GM12874 (cell line): ENCODE measurements at regions not wholly inside any gene's neighbourhood (a gene's known extent, or its start where the extent isn't known, plus 50 kb on each side); places are given as distances from the start of the nearest gene placed in this dataset.

Source experiments
- TF ChIP-seq, protein P1 (sequence below): IDR thresholded peaks from 2 replicates; pipeline ENCODE4 v1.5.1; 2011; ENCODE audit warnings: low read depth, mild to moderate bottlenecking, control low read depth, low read length, moderate library complexity; ENCODE audit not compliant: insufficient read depth

GRCh38 chr6:76221525-76221924 is 149.1 kb upstream of the IMPG1 start:
- TF ChIP-seq, protein P1, sequence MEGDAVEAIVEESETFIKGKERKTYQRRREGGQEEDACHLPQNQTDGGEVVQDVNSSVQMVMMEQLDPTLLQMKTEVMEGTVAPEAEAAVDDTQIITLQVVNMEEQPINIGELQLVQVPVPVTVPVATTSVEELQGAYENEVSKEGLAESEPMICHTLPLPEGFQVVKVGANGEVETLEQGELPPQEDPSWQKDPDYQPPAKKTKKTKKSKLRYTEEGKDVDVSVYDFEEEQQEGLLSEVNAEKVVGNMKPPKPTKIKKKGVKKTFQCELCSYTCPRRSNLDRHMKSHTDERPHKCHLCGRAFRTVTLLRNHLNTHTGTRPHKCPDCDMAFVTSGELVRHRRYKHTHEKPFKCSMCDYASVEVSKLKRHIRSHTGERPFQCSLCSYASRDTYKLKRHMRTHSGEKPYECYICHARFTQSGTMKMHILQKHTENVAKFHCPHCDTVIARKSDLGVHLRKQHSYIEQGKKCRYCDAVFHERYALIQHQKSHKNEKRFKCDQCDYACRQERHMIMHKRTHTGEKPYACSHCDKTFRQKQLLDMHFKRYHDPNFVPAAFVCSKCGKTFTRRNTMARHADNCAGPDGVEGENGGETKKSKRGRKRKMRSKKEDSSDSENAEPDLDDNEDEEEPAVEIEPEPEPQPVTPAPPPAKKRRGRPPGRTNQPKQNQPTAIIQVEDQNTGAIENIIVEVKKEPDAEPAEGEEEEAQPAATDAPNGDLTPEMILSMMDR, result no peak

- TF ChIP-seq, protein P1, result no peak
These were observed 148.3 kb upstream of the IMPG1 start for GRCh38 chr6:76220805-76221204.

DNA sequence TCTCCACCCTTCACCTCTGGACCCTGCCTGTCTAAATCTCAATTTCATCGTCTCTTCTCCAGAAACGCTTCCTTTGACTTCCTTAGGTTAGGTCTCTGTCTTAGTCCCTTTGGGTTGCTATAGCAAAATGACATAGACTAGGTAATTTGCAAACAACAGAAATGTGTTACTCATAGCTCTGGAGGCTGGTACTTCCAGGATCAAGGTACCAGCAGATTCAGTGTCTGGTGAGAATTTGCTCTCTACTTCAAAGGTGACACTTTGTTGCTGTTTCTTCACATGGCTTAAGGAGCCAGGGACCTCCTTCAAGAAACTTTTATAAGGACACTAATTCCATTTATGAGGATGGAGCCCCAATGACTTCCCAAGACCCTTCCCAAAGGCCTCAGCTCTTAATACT is 145.1 kb upstream of the IMPG1 start:
- TF ChIP-seq, protein P1, result no peak

DNA sequence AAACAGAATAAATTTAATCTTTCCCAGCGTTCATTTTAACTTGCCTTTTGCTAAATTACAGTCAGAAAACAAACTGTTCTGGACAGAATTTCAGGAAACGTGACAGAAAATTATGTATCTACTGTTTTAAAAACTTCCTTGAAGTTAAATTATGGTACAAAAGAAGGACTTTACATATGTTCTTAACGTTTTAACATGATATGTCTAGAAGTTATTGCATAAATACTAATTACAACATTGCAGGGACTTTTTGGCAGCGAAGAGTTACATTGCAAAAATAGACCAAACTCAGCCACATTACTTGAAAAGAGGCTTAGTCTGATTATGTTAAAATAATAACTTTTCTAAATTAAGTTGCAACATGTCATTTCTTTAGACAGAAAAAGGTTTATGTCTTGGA is 142.1 kb upstream of the IMPG1 start:
- TF ChIP-seq, protein P1, result no peak

DNA sequence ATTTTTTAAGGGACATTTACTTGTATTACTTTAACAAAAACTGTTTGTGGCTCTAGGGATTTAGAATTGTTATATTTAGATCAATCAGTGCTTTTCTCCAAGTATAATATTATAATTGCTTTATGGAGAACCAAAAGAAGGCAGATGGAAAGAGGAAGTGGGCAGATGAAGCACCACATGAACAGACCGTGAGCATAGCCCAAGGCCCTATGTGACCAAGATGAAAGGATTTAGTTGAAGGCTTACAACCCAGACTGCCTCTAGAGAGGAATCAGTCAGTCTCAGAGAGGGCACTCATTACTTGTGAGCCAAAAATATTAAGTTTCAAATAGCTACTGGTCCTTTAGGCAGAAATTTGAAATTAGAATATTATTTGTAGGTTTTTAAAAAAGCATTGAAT is 102.3 kb upstream of the IMPG1 start:
- TF ChIP-seq, protein P1, result no peak

GRCh38 chr6:76166874-76167273 is 94.4 kb upstream of the IMPG1 start:
- TF ChIP-seq, protein P1, result no peak

DNA sequence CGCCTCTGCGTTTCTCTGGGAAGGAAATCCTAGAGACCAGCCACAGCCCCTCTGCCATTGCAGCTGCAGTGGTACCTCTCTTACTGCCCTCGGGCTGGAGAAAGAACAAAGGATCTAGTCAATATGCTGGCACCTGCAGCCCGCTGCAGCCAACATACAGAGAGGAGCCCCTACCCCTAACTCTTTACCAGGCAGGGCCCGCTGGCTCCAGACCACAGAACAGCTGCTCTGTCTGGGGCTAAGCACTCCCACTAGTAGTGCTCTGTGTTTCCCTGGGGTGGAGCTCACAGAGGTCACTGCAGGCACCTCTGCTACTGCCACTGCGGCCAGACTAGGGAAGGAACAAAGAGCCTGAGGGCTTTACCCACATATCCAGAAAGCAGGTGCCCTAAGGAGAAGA is 93.8 kb upstream of the IMPG1 start:
- TF ChIP-seq, protein P1, result no peak
